Activated naive CD4-positive, alpha-beta T cell treated with anti-CD3 and anti-CD28 coated beads, Interleukin-2, amount 10 ng/mL, durations not matched to agents 7 days and 5 days (primary cell): ENCODE measurements at regions not wholly inside any gene's neighbourhood (a gene's known extent, or its start where the extent isn't known, plus 50 kb on each side); places are given as distances from the start of the nearest gene placed in this dataset.

Experiments used
- CTCF ChIA-PET: fragments of 350-600 bp; sonication (Branson Sonifier 250); formaldehyde crosslinking; loops from one replicate; lab custom pipeline; 2021; ENCODE audit warnings: antibody characterized with exemption; lab: Charles Lee
- DNase-seq: peaks from one replicate; pipeline ENCODE4 v3.0.0-alpha.2; 2020
- H3K27ac Mint-ChIP-seq: one replicate; pipeline ENCODE4 v1.8.0; 2021; ENCODE audit warnings: mild to moderate bottlenecking, moderate library complexity, mixed read lengths
- H3K27me3 Mint-ChIP-seq: one replicate; pipeline ENCODE4 v1.8.0; 2021; ENCODE audit warnings: mild to moderate bottlenecking, mixed read lengths
- H3K36me3 Mint-ChIP-seq: one replicate; pipeline ENCODE4 v1.8.0; 2021; ENCODE audit warnings: mixed read lengths
- H3K4me1 Mint-ChIP-seq: one replicate; pipeline ENCODE4 v1.8.0; 2021; ENCODE audit warnings: mixed read lengths
- H3K4me3 Mint-ChIP-seq: one replicate; pipeline ENCODE4 v1.8.0; 2021; ENCODE audit warnings: mild to moderate bottlenecking, moderate library complexity, mixed read lengths
- H3K9me3 Mint-ChIP-seq: one replicate; pipeline ENCODE4 v1.8.0; 2021; ENCODE audit warnings: mixed read lengths

DNA sequence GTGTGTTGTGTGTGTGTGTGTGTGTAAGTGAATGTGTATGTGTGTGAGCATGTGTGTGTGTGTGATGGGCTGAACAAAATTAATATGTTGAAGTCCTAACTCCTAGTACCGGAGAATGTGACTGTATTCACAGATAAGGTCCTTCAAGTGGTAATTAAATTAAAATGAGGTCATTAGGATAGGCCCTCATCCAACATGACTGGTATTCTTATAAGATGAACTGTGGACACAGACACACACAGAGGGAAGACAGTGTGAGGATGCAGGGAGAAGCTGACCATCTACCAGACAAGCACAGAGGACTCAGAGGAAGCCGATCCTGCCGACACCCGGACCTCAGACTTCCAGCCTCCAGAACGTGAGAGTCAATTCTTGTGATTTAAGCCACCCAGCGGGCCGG, 91.2 kb upstream of the PGBD5 start:
- peaks cover 7% of the 10 kb centered on the region for H3K27me3 Mint-ChIP-seq
- CTCF ChIA-PET, result no interaction called here

DNA sequence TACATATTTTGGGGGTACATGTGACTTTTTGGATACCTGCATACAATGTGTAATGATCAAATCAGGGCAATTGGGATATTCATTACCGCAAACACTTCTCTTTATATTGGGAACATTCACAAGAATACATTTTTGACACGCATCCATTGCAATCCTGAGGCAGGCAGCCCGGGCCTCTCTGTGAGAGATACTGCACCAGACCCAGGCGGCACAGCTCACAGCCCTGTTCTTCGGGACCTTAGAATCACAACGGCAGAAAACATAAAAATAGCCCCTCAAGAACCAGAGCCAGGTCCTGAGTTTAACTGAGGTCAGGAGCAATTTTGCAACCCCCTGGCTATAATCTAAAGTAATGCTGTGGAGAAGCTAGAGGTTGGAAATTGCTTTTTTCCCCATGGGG, 90.8 kb upstream of the PGBD5 start:
- Mint-ChIP-seq H3K4me3 (no peak overlapping the region), H3K9me3 (no peaks in the 10 kb centered on the region), H3K4me1 (no peaks in the 10 kb centered on the region), H3K36me3 (no peaks in the 10 kb centered on the region), H3K27ac (no peak overlapping the region), H3K27me3 (peaks cover 7% of the 10 kb centered on the region)
- no peak for DNase-seq
- CTCF ChIA-PET, result no interaction called here

More for the DNA sequence above, 91.2 kb upstream of the PGBD5 start:
- Mint-ChIP-seq H3K27ac (no peak overlapping the region), H3K4me3 (no peak overlapping the region), H3K4me1 (no peaks in the 10 kb centered on the region), H3K36me3 (no peaks in the 10 kb centered on the region), H3K9me3 (no peaks in the 10 kb centered on the region)
- DNase-seq, result no peak

DNA sequence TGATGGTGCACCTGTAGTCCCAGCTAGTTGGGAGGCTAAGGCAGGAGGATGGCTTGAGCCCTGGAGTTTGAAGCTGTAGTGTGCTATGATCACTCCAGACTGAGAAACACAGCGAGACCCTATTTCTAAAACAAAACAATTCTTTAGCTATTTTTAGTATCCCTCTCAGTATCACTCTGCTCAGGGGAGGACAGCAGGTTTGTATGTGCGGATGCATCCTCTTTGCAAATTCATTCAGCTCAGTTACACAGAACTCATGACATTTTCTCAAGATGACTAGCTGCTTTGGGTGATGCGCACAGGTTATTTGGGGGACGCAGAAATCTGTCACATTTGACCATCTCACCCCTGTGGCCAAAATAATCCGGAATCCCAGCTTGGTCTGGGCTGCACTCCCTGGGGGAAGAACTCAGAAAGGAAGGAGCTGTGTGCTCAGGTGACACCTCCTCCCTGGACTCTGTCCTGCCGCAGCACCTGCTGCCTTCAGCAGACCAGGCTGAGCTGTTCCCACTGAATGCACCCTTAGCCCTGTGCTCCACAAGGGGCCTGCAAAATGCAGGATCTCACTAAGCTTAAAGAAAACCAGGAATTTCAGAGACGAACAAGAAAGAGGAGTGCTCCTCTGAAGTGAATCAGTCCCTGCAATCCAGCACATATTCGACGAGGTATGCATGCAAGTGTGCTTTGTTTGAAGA, 89.5 kb upstream of the PGBD5 start:
- CTCF ChIA-PET, result interaction anchor here (0.7 kb wide), 1 partner anchor 542 kb away, joined by 3 read pairs; no protein-coding TSS in a partner anchor
- Mint-ChIP-seq H3K27ac (no peak overlapping the region), H3K9me3 (no peaks in the 10 kb centered on the region), H3K4me3 (no peak overlapping the region), H3K4me1 (no peaks in the 10 kb centered on the region), H3K36me3 (no peaks in the 10 kb centered on the region), H3K27me3 (peaks cover 7% of the 10 kb centered on the region)
- DNase-seq, result no peak

DNA sequence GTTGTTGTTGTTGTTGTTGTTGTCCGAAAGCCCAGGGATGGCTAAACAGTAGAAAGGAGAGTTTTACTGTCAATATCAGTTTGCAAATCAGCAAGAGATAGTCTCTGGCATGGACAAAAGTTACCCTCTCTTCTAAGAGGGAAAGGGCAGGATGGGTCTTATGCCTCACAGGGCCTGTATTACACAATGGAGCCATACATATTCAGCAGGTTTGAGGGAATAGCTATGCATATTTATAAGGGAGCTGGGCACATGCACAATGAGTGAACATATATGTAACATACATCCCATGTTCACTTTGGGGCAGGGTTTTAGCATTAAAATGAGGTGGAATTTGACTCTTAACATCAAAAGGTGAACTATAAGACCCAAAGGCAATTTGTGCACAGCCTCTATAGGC, 84.4 kb upstream of the PGBD5 start:
- H3K9me3 Mint-ChIP-seq, result no peaks in the 10 kb centered on the region
- CTCF ChIA-PET, result no interaction called here
- H3K4me1 Mint-ChIP-seq, result peaks cover 8% of the 10 kb centered on the region
- no peak overlapping the region for H3K27ac Mint-ChIP-seq
- H3K27me3 Mint-ChIP-seq, result peaks cover 23% of the 10 kb centered on the region
- no peaks in the 10 kb centered on the region for H3K36me3 Mint-ChIP-seq
- DNase-seq, result no peak
- no peak overlapping the region for H3K4me3 Mint-ChIP-seq

DNA sequence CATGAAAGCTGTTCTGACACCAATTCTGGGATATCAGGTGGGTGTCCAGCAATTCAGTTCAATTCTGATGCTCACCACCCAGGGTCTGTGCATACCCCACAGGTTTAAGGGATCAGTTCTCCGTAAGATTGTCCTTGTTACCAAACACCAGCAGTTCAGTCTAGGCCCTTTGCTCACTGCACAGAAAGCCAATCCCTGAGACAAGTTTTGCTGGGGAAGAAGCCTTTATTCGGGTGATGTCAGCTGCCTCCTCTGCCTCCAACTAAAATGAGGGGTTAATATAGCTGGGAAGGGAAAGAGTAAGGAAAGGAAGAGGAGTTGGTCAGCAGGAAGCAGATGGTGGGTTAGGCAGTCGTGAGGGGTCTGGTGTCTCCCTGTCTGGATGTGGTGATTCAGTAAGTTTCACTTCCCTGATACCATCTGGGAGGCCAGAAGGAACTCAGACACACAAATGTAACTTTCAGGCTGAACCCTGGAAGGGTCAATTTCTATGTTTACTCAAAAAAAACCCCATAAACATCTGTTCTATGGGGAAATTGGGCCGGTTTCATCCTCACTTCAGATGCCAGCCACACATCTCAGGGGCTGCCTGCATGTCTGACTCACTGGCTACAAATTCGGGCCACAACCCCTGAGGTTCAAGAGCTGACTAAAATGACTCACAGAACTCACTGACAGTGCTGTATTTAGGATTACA, 83.3 kb upstream of the PGBD5 start:
- Mint-ChIP-seq H3K4me3 (no peak overlapping the region), H3K4me1 (peaks cover 8% of the 10 kb centered on the region), H3K27me3 (peaks cover 19% of the 10 kb centered on the region), H3K9me3 (no peaks in the 10 kb centered on the region), H3K36me3 (no peaks in the 10 kb centered on the region), H3K27ac (no peak overlapping the region)
- CTCF ChIA-PET, result no interaction called here
- no peak for DNase-seq

DNA sequence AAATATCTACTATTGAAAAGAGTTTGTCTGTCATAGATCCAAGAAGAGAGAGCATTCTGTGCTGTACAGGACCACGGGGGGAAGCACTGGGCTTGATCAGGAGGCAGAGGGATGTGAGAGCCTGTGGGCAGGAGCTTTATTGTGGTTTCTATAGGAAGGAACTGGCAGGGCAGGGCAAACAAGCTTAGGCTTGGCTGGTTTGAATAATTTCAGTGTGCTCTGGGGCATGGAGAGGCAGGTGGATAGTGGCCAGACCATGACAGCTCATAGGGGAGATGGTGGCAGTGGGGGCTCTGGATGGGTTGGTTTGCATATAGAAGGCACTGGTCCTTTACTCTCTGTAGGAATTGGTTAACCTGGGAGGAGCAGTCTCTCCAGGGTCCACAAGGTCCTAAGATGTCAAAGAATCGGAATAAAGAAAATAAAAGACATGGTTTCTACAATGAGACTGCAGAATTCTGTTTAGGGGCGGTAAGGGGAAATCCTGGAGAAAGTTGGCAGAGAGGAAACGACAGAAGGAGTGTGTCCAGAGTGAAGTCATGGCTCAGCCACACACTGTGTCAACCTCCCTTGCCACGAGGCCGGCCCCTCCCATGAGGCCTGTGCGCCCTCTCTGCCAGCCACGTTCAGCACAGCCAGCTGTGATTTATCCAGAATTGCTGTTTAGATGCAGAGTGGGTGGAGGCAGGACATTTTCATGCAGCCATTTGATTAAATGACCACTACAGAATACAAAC, 81.7 kb upstream of the PGBD5 start:
- no peak for DNase-seq
- Mint-ChIP-seq H3K36me3 (no peaks in the 10 kb centered on the region), H3K4me3 (no peak overlapping the region), H3K27me3 (peaks cover 19% of the 10 kb centered on the region), H3K4me1 (peaks cover 8% of the 10 kb centered on the region), H3K27ac (no peak overlapping the region), H3K9me3 (no peaks in the 10 kb centered on the region)
- CTCF ChIA-PET, result no interaction called here

DNA sequence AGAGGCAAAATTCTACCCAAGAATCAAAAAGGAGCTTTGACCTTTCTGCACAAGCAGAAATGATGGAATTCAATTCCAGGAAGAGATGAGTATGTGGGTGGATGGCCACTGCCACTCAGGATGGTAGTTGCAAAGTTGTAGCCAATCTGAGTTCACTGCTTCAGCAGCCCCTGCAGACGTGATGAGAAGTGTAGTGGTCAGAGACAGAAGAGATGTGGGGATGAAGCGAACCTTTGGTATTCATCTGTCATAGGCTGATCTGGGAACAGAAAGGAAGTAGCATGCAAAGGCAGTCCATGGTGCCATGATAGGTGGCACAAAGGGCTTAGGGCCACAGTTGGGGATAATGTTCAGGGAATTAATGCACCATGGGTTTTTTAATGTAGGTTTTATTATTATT, 81.1 kb upstream of the PGBD5 start:
- Mint-ChIP-seq H3K27me3 (peaks cover 19% of the 10 kb centered on the region), H3K4me1 (peaks cover 8% of the 10 kb centered on the region), H3K27ac (no peak overlapping the region), H3K9me3 (no peaks in the 10 kb centered on the region), H3K36me3 (no peaks in the 10 kb centered on the region), H3K4me3 (no peak overlapping the region)
- CTCF ChIA-PET, result no interaction called here
- no peak for DNase-seq

DNA sequence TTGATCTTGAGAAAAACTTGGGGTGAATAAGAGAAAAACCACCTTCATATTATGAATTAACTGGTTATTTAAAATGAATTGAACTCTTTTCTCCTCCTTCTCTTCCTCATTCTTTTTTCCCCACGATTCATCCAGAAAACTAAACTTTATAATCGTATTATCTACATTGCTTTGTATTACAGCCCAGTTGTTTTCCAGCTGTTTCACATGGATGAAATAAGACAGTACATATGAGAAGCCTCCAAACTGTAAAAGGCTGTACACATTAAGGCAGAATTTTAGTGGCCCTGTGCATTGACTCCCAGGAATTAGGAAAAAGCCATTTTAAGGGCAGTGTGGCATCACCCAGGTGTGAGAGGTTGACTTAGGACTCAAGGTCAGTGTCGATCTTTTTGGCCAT, 80.3 kb upstream of the PGBD5 start:
- no peak for DNase-seq
- Mint-ChIP-seq H3K4me3 (no peak overlapping the region), H3K9me3 (no peaks in the 10 kb centered on the region), H3K27ac (no peak overlapping the region), H3K36me3 (no peaks in the 10 kb centered on the region), H3K27me3 (peaks cover 19% of the 10 kb centered on the region), H3K4me1 (peaks cover 8% of the 10 kb centered on the region)
- CTCF ChIA-PET, result no interaction called here

DNA sequence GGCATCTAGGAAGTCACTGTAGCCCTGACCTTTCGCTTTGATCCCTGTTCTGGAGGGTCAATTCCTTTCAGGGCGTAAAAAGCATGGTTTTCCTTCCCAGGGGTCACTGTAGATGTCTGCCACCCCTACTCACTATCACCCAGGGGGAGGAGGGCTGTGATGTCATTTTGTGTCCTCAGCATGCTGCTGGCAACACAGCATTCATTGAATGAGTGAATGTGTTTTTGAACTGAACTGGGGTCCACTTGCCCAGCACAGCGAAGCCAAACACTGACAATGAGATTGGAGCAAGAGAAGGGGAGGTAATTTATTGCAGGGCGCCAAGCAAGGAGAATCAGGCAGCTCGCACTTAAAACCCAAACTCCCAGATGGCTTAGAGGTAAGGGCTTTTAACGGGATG, 78.2 kb upstream of the PGBD5 start:
- no peak for DNase-seq
- no peak overlapping the region for H3K4me3 Mint-ChIP-seq
- CTCF ChIA-PET, result no interaction called here
- no peaks in the 10 kb centered on the region for H3K9me3 Mint-ChIP-seq
- no peaks in the 10 kb centered on the region for H3K36me3 Mint-ChIP-seq
- peaks cover 15% of the 10 kb centered on the region for H3K27me3 Mint-ChIP-seq
- H3K4me1 Mint-ChIP-seq, result peaks cover 8% of the 10 kb centered on the region
- no peak overlapping the region for H3K27ac Mint-ChIP-seq

DNA sequence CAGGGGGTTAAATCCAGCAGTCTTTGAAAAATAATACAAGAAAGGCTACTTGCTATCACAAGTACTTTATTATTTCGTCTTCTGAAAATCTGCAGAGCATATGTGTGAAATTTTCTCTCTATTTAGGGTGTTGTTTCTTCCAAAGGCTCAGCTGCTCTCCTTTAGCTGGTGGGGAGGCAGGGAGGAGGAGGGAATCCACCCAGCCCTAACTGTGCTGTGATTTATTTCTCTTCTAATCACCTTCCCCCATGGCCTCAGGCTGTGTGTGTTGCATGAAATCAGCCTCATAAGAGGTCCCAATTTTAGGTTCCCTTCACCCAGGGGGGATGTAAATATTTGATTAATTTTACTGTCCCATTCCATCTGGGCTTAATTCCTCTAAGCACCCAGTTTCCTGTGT, 77.6 kb upstream of the PGBD5 start:
- H3K27me3 Mint-ChIP-seq, result peaks cover 14% of the 10 kb centered on the region
- DNase-seq, result no peak
- peaks cover 8% of the 10 kb centered on the region for H3K4me1 Mint-ChIP-seq
- CTCF ChIA-PET, result no interaction called here
- H3K36me3 Mint-ChIP-seq, result no peaks in the 10 kb centered on the region
- no peaks in the 10 kb centered on the region for H3K9me3 Mint-ChIP-seq
- no peak overlapping the region for H3K27ac Mint-ChIP-seq
- no peak overlapping the region for H3K4me3 Mint-ChIP-seq

DNA sequence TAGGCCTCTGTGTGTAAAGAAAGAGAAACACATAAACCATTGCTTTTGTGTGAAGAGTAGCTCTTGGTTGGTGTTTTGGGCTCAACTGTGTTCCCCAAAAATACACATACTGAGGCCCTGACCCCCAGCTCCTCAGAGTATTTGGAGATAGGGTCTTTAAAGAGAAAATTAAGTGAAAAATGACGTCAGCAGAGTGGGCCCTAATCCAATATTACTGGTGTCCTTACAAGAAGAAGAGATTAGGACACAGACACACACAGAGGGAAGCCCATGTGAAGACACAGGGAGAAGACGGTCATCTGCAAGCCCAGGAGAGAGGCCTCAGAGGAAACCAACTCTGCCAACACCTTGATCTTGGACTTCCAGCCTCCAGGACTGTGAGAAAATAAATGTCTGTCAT, 76.9 kb upstream of the PGBD5 start:
- no peak for DNase-seq
- H3K4me1 Mint-ChIP-seq, result peaks cover 8% of the 10 kb centered on the region
- no peak overlapping the region for H3K27ac Mint-ChIP-seq
- H3K9me3 Mint-ChIP-seq, result no peaks in the 10 kb centered on the region
- CTCF ChIA-PET, result no interaction called here
- no peaks in the 10 kb centered on the region for H3K36me3 Mint-ChIP-seq
- H3K4me3 Mint-ChIP-seq, result no peak overlapping the region
- H3K27me3 Mint-ChIP-seq, result peaks cover 14% of the 10 kb centered on the region

DNA sequence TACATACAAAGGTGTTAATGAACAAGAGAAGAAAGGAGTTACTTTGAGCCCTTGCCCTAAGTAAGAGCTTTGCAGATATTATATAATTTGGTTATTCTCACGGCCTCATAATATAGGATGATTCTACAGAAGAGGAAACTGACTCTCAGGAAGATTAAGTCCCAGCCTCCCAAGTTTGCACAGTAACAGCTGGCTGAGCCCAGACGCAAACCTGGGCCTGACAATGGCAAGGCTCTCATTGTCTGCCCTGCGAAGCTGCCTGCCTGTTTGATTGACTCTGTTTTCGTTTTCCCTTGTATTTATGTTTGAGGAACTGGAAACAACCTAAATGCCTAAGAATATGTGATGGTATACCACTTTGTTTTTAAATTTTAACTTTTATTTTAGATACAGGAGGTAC, 76.2 kb upstream of the PGBD5 start:
- H3K9me3 Mint-ChIP-seq, result no peaks in the 10 kb centered on the region
- DNase-seq, result no peak
- peaks cover 3% of the 10 kb centered on the region for H3K4me1 Mint-ChIP-seq
- H3K27me3 Mint-ChIP-seq, result peaks cover 9% of the 10 kb centered on the region
- no peak overlapping the region for H3K27ac Mint-ChIP-seq
- no peak overlapping the region for H3K4me3 Mint-ChIP-seq
- CTCF ChIA-PET, result no interaction called here
- H3K36me3 Mint-ChIP-seq, result no peaks in the 10 kb centered on the region

DNA sequence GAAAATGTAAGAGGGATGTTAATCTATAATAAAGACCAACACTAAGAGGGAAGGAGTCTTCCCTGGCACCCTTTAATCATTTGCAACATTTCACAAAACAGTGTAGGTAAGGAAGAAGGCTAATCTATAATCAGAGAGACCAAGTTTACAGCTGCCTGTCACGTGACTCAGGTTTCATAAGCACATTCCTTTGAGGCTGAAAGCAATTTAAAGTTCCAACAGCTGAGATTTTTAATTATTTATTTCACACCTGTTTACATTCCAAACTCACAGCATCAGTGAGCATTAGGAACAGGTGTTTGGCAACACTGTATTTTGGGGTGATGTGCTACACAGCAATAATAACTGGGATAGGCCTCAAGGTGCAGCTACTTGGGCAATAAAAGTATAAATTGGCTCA, 75.7 kb upstream of the PGBD5 start:
- no peak overlapping the region for H3K4me3 Mint-ChIP-seq
- H3K27ac Mint-ChIP-seq, result no peak overlapping the region
- no peak for DNase-seq
- no peaks in the 10 kb centered on the region for H3K36me3 Mint-ChIP-seq
- H3K4me1 Mint-ChIP-seq, result no peaks in the 10 kb centered on the region
- CTCF ChIA-PET, result no interaction called here
- H3K27me3 Mint-ChIP-seq, result peaks cover 6% of the 10 kb centered on the region
- no peaks in the 10 kb centered on the region for H3K9me3 Mint-ChIP-seq

DNA sequence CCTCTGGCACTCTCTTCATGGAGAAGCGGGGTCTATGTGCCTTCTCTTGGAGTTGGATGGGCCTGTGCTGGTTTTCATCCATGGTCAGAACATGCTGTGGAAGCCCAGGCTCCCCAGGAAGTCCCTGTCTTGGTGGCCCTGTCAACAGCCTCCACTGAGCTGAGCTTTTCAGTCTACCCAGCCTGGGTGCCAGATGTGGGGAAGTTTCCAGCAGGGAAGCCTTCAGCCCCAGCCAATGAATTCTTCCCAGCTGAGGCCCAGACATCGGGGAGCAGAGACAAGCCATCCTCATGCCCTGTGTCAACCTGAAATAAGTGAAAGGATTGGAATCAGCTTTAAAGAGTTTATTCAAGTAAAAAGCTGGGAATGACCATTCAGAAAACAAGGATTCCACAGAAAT, 75.1 kb upstream of the PGBD5 start:
- Mint-ChIP-seq H3K27ac (no peak overlapping the region), H3K36me3 (no peaks in the 10 kb centered on the region), H3K27me3 (peaks cover 8% of the 10 kb centered on the region), H3K4me3 (no peak overlapping the region), H3K4me1 (no peaks in the 10 kb centered on the region), H3K9me3 (no peaks in the 10 kb centered on the region)
- CTCF ChIA-PET, result no interaction called here
- DNase-seq, result no peak

DNA sequence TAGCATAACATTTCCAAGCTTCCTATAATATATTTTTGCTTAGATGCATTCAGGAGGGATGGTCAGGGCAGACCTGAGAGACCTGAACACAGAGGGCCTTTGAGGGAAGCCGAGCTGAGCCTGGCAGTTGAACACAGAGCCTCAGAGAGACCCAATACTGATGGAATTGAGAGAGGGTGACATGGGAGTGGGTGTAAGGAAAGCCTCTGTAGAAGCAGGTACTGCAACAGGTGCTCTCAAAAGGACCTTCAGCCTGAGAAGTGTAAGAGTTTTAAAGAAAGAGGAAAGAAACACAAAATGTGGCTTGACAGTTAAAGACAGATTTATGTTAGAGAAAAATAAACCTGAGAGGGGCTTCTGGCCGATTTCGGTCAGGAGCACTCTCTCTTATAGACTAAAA, 73.9 kb upstream of the PGBD5 start:
- Mint-ChIP-seq H3K27ac (no peak overlapping the region), H3K36me3 (no peaks in the 10 kb centered on the region), H3K27me3 (peaks cover 9% of the 10 kb centered on the region), H3K9me3 (no peaks in the 10 kb centered on the region), H3K4me3 (no peak overlapping the region), H3K4me1 (no peaks in the 10 kb centered on the region)
- CTCF ChIA-PET, result no interaction called here
- no peak for DNase-seq
